ENCODE measurements at regions not wholly inside any gene's neighbourhood (a gene's known extent, or its start where the extent isn't known, plus 50 kb on each side); places are given as distances from the start of the nearest gene placed in this dataset.
"Not testable (repeated sequence)": the region's sequence is repeated elsewhere in the genome, so short reads cannot be mapped to it uniquely, and the experiment has no call there.

- DNase-seq = not testable (repeated sequence)
Observed at GRCh38 chr5:102047073-102047472, 249.0 kb downstream of the SLCO4C1 start.

- DNase-seq = no peak
Observed at GRCh38 chr5:102040326-102040725, 255.8 kb downstream of the SLCO4C1 start.

DNA sequence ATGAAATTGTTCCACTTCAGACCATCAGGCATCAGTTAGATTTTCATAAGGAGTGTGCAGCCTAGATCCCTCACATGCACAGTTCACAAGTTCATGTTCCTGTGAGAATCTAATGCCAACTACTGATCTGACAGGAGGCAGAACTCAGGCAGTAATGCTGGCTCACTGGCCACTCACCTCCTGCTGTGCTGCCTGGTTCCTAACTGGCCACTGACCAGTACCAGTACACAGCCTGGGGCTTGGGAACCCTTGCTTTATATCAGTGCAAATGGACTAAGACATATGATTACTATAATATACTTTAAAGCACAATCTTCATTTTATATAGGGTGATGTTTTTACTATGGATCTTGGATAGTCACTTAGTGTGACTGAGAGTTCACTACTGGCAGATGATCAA, 259.2 kb downstream of the SLCO4C1 start:
- DNase-seq = no peak

- DNase-seq = no peak
Observed at GRCh38 chr5:102031711-102032110, 264.4 kb downstream of the SLCO4C1 start.

- no peak for DNase-seq
Observed at GRCh38 chr5:102018690-102019089, 277.4 kb downstream of the SLCO4C1 start.

- DNase-seq = no peak
Observed at GRCh38 chr5:102018279-102018678, 277.8 kb downstream of the SLCO4C1 start.

DNA sequence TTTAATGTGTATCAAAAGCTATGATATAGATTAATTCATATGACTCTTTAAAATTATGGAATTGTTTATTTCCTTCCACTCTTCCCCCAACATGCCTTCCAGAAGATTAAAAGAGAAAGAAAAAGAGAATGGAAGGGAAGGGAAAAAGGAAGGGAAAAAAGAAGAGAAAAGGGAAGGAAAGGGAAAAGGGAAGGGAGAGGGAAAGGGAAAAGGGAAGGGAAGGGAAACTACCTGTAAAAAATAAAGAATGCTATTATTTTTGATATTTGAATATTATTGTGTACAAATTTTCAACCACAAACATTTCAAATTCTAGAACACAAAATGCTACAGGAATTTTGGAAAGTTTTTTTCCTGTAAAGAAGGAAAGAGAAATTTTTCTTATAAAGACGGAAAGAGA, 281.7 kb downstream of the SLCO4C1 start:
- DNase-seq = no peak

DNA sequence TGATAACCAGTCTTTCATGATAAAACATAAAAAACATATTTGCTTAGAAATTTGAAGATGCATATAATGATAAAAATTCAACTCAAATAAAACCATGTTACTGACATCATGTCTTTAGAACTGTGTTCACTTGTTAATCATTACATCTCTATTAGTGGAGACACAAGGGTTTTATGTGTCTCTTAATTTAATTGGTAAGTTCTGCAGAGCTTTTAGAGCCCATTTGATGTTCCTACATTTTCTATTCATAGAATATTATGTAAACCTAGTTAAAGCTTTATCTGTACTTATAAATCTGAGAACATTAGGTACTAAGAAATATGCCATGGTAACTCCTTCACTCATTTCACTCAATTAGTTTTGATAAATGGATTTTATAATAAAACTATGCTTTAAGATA, 285.4 kb downstream of the SLCO4C1 start:
- no peak for DNase-seq

DNA sequence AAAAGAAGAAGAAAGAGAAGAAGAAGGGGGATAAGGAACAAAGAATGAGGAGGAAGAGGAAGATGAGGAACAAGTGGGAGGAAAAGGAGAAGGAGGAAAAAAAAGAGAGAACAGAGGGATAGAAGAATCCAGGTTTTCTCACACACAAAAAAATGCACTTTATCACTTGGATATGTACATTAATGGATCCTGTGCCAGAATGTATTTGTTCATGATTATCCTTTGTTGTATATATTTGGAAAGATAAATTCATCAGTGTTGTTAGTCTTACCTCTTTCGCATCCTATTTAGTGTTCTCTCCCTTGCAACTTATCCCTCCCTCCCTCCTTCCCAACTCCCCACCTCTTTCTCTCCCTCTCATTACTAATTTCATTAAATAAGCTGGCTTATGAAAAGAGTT, 298.8 kb downstream of the SLCO4C1 start:
- DNase-seq = no peak

DNA sequence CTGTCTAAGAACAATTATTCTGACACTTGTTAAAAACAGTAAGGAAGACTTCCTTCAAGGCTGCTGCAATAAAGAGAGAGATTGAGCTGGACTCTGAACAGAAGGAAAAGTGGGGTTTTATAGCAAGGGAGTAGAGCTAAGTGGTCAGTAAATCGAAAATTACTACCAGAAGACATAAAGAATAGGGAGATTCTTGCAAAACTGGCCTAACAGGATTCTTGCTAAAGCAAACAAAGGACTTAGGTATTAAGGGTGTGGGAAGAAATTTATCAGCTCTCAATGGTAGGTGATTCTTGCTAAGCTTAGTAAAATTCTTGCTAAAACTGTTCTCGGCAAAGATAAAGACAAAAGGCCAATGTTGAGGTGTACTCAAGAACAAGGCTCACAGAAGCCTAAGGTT, 300.5 kb downstream of the SLCO4C1 start:
- DNase-seq = no peak

GRCh38 chr5:101991486-101991885, 304.6 kb downstream of the SLCO4C1 start:
- no peak for DNase-seq

DNA sequence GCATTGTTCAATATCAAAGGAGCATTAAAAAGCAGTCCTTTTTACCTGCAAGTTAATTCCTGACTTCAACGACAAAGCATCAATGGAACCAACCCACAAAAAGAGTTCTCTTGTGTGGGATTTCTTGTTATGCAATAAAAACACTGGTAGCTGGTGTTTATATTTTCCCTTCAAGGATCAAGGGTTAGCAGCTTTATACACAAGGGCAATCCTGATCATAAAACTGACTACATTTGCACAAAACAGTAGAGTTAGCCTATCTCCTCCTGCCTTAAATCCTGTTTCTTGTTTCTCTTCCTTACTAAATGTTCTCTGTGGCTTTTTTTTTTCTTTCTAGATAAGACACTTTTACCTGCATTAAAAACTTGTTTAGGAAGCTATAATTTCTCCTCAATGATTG, 306.4 kb downstream of the SLCO4C1 start:
- no peak for DNase-seq

GRCh38 chr5:101977729-101978345, 318.2 kb downstream of the SLCO4C1 start:
- peak; percentile 37 for DNase-seq

DNA sequence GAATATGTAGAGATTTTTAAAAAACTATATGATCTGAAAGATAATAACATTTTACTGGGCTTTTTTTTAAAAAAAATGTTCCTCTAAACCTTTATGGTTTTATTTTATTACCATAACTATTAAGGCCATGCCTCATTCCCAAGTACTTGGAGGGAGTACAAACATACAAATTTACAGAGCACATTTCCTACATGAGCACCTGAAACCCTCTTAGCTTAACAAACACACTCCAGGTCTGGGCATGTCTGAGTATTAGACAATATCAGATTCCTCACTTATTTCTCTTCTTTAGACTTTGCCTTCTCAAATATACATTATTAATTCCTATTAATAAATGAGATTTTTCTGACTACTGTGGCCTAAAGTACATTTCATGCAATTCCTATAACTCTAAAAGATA, 319.2 kb downstream of the SLCO4C1 start:
- no peak for DNase-seq

- no peak for DNase-seq
Observed at GRCh38 chr5:101969742-101970141, 326.3 kb downstream of the SLCO4C1 start.

- no peak for DNase-seq
Observed at GRCh38 chr5:101966476-101966875, 329.6 kb downstream of the SLCO4C1 start.

- DNase-seq = no peak
Observed at GRCh38 chr5:101955891-101956290, 340.2 kb downstream of the SLCO4C1 start.

DNA sequence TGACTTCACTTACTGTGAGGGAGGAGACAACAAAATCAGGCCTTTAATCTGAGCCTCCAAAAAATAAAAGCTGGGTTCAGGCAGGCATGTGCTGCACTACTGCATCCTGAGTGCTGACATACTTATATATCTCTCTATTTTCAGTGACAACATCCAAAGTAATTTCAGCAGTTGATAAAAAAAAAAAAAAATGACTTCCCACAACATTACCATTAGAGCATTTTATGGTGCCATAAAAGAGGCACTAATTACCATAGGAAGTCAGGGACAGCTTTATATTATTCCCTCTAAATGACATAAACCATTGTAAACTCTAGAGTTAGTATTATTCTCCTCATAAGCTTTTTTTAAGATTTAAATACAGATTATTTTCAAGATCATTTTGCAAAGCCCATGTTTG, 346.1 kb downstream of the SLCO4C1 start:
- DNase-seq = no peak

- no peak for DNase-seq
Observed at GRCh38 chr5:101948615-101949014, 347.5 kb downstream of the SLCO4C1 start.

- DNase-seq = peak; percentile 11
Observed at GRCh38 chr5:101943784-101944183, 352.3 kb downstream of the SLCO4C1 start.

GRCh38 chr5:101942321-101942882, 353.7 kb downstream of the SLCO4C1 start:
- peak; percentile 18 for DNase-seq

DNA sequence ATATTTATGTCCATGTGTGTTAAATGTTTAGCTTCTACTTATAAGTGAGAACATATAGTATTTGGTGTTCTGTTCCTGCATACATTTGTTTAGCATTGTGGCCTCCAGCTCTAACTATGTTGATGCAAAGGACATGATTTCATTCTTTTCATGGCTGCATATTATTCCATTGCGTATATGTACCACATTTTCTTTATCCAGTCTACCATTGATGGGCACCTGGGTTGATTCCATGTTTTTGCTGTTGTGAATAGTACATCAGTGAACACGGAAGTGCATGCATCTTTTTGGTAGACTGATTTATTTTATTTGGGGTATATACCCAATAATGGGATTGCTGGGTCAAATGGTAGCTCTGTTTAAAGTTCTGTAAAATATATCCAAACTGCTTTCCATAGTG, 359.0 kb downstream of the SLCO4C1 start:
- DNase-seq = no peak

DNA sequence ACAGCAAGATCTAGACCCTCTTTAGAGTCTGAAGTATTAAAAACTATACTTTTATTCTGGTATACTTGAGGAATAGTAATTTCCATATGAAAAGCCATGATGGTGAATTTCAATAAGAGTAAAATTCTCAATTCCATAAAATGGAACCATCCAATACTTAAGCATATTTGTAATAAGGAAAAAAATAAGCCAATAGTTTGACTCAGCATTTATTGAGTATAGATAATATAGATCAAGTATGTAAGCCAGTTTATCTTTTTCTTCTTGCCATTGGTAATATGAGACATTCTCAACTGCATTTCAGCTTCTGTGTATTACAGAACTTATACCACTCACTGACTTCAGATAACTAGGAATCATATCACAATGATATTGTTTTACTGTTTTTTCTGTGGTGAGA, 361.0 kb downstream of the SLCO4C1 start:
- no peak for DNase-seq

- DNase-seq = no peak
Observed at GRCh38 chr5:101932599-101932998, 363.5 kb downstream of the SLCO4C1 start.

DNA sequence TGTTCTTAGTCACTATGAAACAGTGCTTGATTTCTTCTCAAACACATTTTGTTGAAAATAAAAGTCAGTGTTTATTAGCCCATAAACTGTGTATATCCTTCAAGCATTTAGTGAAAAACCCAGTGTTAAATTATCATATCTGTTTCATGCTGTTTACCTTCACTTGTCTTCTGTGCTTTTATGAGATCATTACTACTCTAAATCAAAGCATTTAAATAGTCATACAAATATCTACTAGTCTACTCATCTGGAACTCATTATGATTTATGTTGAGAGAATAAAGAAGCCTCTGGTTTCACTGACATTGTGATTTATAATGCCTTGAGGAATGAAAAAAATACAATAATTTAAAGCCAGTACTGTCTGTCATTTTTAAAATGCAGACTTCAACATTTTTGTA, 366.5 kb downstream of the SLCO4C1 start:
- no peak for DNase-seq

Measured in activated CD4-positive, alpha-beta T cell treated with anti-CD3 and anti-CD28 coated beads, Interleukin-2, amount 50 U/mL, for 16 hours (primary cell).